ENCODE measurements at regions not wholly inside any gene's neighbourhood (a gene's known extent, or its start where the extent isn't known, plus 50 kb on each side); places are given as distances from the start of the nearest gene placed in this dataset.

GRCh38 chrX:4805502-4805901, 1092.1 kb upstream of the PRKX start:
- H3K27me3 ChIP-seq = no peaks in the 10 kb centered on the region
- H3K4me3 ChIP-seq = no peak overlapping the region
- H3K9me3 ChIP-seq = no peaks in the 10 kb centered on the region
- intact Hi-C loops (cut with DNase I; ENCODE audit: low total_unique reads) = no loop called here
- no peaks in the 10 kb centered on the region for H3K36me3 ChIP-seq
- H3K27ac ChIP-seq = no peak overlapping the region
- DNase-seq = no peak
- H3K4me1 ChIP-seq = no peaks in the 10 kb centered on the region
- TF ChIP-seq POLR2A (IDR thresholded peaks at IDR 0.05) = no peak
- TF ChIP-seq, protein P1, sequence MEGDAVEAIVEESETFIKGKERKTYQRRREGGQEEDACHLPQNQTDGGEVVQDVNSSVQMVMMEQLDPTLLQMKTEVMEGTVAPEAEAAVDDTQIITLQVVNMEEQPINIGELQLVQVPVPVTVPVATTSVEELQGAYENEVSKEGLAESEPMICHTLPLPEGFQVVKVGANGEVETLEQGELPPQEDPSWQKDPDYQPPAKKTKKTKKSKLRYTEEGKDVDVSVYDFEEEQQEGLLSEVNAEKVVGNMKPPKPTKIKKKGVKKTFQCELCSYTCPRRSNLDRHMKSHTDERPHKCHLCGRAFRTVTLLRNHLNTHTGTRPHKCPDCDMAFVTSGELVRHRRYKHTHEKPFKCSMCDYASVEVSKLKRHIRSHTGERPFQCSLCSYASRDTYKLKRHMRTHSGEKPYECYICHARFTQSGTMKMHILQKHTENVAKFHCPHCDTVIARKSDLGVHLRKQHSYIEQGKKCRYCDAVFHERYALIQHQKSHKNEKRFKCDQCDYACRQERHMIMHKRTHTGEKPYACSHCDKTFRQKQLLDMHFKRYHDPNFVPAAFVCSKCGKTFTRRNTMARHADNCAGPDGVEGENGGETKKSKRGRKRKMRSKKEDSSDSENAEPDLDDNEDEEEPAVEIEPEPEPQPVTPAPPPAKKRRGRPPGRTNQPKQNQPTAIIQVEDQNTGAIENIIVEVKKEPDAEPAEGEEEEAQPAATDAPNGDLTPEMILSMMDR (IDR thresholded peaks at IDR 0.05) = no peak

- Histone ChIP-seq H3K27ac (no peak overlapping the region), H3K27me3 (no peaks in the 10 kb centered on the region), H3K4me1 (no peaks in the 10 kb centered on the region), H3K9me3 (no peaks in the 10 kb centered on the region), H3K36me3 (no peaks in the 10 kb centered on the region), H3K4me3 (no peak overlapping the region)
- DNase-seq = no peak
- TF ChIP-seq, protein P1 (IDR thresholded peaks at IDR 0.05) = no peak
- TF ChIP-seq POLR2A (IDR thresholded peaks at IDR 0.05) = no peak
- intact Hi-C loops (cut with DNase I; ENCODE audit: low total_unique reads) = no loop called here
Observed at GRCh38 chrX:4800756-4801155, 1087.3 kb upstream of the PRKX start.

- no peak overlapping the region for H3K27ac ChIP-seq
- H3K36me3 ChIP-seq = no peaks in the 10 kb centered on the region
- TF ChIP-seq POLR2A (IDR thresholded peaks at IDR 0.05) = no peak
- TF ChIP-seq, protein P1 (IDR thresholded peaks at IDR 0.05) = no peak
- H3K4me1 ChIP-seq = no peaks in the 10 kb centered on the region
- intact Hi-C loops (cut with DNase I; ENCODE audit: low total_unique reads) = no loop called here
- H3K27me3 ChIP-seq = no peaks in the 10 kb centered on the region
- no peaks in the 10 kb centered on the region for H3K9me3 ChIP-seq
- no peak overlapping the region for H3K4me3 ChIP-seq
- DNase-seq = no peak
Observed at GRCh38 chrX:4787971-4788370, 1074.5 kb upstream of the PRKX start.

- intact Hi-C loops (cut with DNase I; ENCODE audit: low total_unique reads) = no loop called here
- TF ChIP-seq, protein P1 (IDR thresholded peaks at IDR 0.05) = no peak
- no peak for TF ChIP-seq POLR2A (IDR thresholded peaks at IDR 0.05)
- Histone ChIP-seq H3K36me3 (no peaks in the 10 kb centered on the region), H3K27ac (no peak overlapping the region), H3K4me3 (no peak overlapping the region), H3K9me3 (no peaks in the 10 kb centered on the region), H3K27me3 (no peaks in the 10 kb centered on the region), H3K4me1 (no peaks in the 10 kb centered on the region)
- DNase-seq = no peak
Observed at GRCh38 chrX:4764888-4765287, 1051.4 kb upstream of the PRKX start.

GRCh38 chrX:4762196-4762595, 1048.7 kb upstream of the PRKX start:
- H3K4me1 ChIP-seq = no peaks in the 10 kb centered on the region
- intact Hi-C loops (cut with DNase I; ENCODE audit: low total_unique reads) = no loop called here
- H3K27ac ChIP-seq = no peak overlapping the region
- DNase-seq = no peak
- H3K9me3 ChIP-seq = no peaks in the 10 kb centered on the region
- no peaks in the 10 kb centered on the region for H3K27me3 ChIP-seq
- no peaks in the 10 kb centered on the region for H3K36me3 ChIP-seq
- H3K4me3 ChIP-seq = no peak overlapping the region
- no peak for TF ChIP-seq POLR2A (IDR thresholded peaks at IDR 0.05)
- TF ChIP-seq, protein P1 (IDR thresholded peaks at IDR 0.05) = no peak

Measured in uterus (tissue), 3 donors.